ENCODE measurements at regions not wholly inside any gene's neighbourhood (a gene's known extent, or its start where the extent isn't known, plus 50 kb on each side); places are given as distances from the start of the nearest gene placed in this dataset.

- intact Hi-C loops (cut with micrococcal nuclease; ENCODE audit: unreplicated experiment): no loop called here
- BruUV-seq (replicated peaks): no TSS peak
- CTCF ChIA-PET: interaction anchor here (0.5 kb wide), 1 partner anchor 40 kb away, joined by 3 read pairs; no protein-coding TSS in a partner anchor
Observed at GRCh38 chr15:99467853-99468464, 97.8 kb upstream of the MEF2A start.

More at GRCh38 chr15:99467853-99468464, 97.8 kb upstream of the MEF2A start:
- H3K9ac ChIP-seq (ENCODE audit: control insufficient read depth, insufficient read depth, low read length): no peak overlapping the region
- WGBS (ENCODE audit: insufficient coverage, insufficient replicate concordance, low lambda C conversion rate, missing lambda C conversion rate): 73% methylated on average over 4 of the region's 4 CpGs
- peaks cover 2% of the 10 kb centered on the region; the same call in 2 of the 3 replicates for H3K9me3 ChIP-seq (replicated peaks; ENCODE audit: control insufficient read depth, insufficient read depth, low read length)
- no peak overlapping the region for H3K4me2 ChIP-seq (ENCODE audit: control insufficient read depth, insufficient read depth)
- no peak overlapping the region for H3K4me3 ChIP-seq
- peaks cover 15% of the 10 kb centered on the region for H3K4me1 ChIP-seq (ENCODE audit: control insufficient read depth, insufficient read depth, low read length)
- H4K20me1 ChIP-seq (ENCODE audit: control insufficient read depth, insufficient read depth): no peaks in the 10 kb centered on the region
- SMC1A ChIA-PET (ENCODE audit: uncharacterized antibody, unreplicated experiment): no interaction called here
- no peaks in the 10 kb centered on the region; a peak in 2 of 4 replicates for H3K27me3 ChIP-seq (replicated peaks in 1 of 2; ENCODE audit: control insufficient read depth in 2 of 2, insufficient read depth in 2 of 2, low read length in 1 of 2)
- no peak overlapping the region for H2AFZ ChIP-seq (ENCODE audit: control insufficient read depth, low read depth, low read length)
- FAIRE-seq: no peak
- no peak for DNase-seq (ENCODE audit: low read depth, low spot score)
- POLR2A ChIA-PET: no interaction called here
- ATAC-seq: no peak
- no peaks in the 10 kb centered on the region for H3K79me2 ChIP-seq (ENCODE audit: control insufficient read depth, insufficient read depth, low read length)
- in situ Hi-C loops (cut with MboI): no loop called here
- RAD21 ChIA-PET (ENCODE audit: unreplicated experiment): interaction anchor here (1.4 kb wide), 1 partner anchor 236 kb away, joined by 3 read pairs; no protein-coding TSS in a partner anchor
- H3K27ac ChIP-seq (ENCODE audit: control insufficient read depth, insufficient read depth): no peak overlapping the region
- TF ChIP-seq JUNB (IDR thresholded peaks at IDR 0.05): no peak
- no peak for TF ChIP-seq ESRRA (IDR thresholded peaks at IDR 0.05; ENCODE audit: low read length)
- TF ChIP-seq POU2F2 (IDR thresholded peaks at IDR 0.05; ENCODE audit: borderline replicate concordance, low read depth, low read length): no peak
- TF ChIP-seq RAD21 (IDR thresholded peaks at IDR 0.05; ENCODE audit: insufficient read depth, low read depth, low read length): no peak
- TF ChIP-seq ZNF384 (IDR thresholded peaks at IDR 0.05; ENCODE audit: borderline replicate concordance, low read depth, low read length): no peak
- TF ChIP-seq NBN (IDR thresholded peaks at IDR 0.05): no peak
- no peak for TF ChIP-seq KLF5 (IDR thresholded peaks at IDR 0.05; ENCODE audit: partially characterized antibody)
- TF ChIP-seq ZNF592 (IDR thresholded peaks at IDR 0.05): no peak
- no peak for TF ChIP-seq USF1 (IDR thresholded peaks at IDR 0.05; ENCODE audit: borderline replicate concordance, extremely low read length, insufficient read depth, low read depth, low read length)
- no peaks in the 10 kb centered on the region for H3K36me3 ChIP-seq (ENCODE audit: control insufficient read depth in 2 of 2, insufficient read depth in 2 of 2, low read length in 1 of 2)
